ENCODE measurements at regions not wholly inside any gene's neighbourhood (a gene's known extent, or its start where the extent isn't known, plus 50 kb on each side); places are given as distances from the start of the nearest gene placed in this dataset.

- no peak for TF ChIP-seq CTCF (IDR thresholded peaks at IDR 0.05)
- TF ChIP-seq EZH2 (IDR thresholded peaks at IDR 0.05) = no peak
- TF ChIP-seq EZH2phosphoT487 (IDR thresholded peaks at IDR 0.05) = no peak
These were observed 281.6 kb upstream of the TRPC7 start for GRCh38 chr5:136646915-136647314.

Data from neural progenitor cell (in vitro differentiated cells).